BE2C (cell line): ENCODE measurements at regions not wholly inside any gene's neighbourhood (a gene's known extent, or its start where the extent isn't known, plus 50 kb on each side); places are given as distances from the start of the nearest gene placed in this dataset.
"Not testable (repeated sequence)": the region's sequence is repeated elsewhere in the genome, so short reads cannot be mapped to it uniquely, and the experiment has no call there.

Source experiments
- DNase-seq: peaks from one replicate; pipeline ENCODE4 v3.0.0-alpha.2; 2020
- H3K27me3 ChIP-seq: fragments of 250-450 bp; sonication (Bioruptor Pico); 2 replicates; pipeline ENCODE4 v1.5.1; 2020; ENCODE audit warnings: mild to moderate bottlenecking
- H3K36me3 ChIP-seq: fragments of 250-450 bp; sonication (Bioruptor Pico); 2 replicates; pipeline ENCODE4 v1.5.1; 2020; ENCODE audit warnings: mild to moderate bottlenecking
- H3K4me1 ChIP-seq: fragments of 250-450 bp; sonication (Bioruptor Pico); 2 replicates; pipeline ENCODE4 v1.5.1; 2020
- H3K4me3 ChIP-seq: 2 replicates; pipeline ENCODE4 v1.5.1; 2011; ENCODE audit warnings: low read depth, low read length
- H3K9me3 ChIP-seq: fragments of 250-450 bp; sonication (Bioruptor Pico); 2 replicates; pipeline ENCODE4 v1.5.1; 2020
- TF ChIP-seq, protein P1 (sequence below): IDR thresholded peaks from 2 replicates; pipeline ENCODE4 v1.5.1; 2012; ENCODE audit warnings: mild to moderate bottlenecking, low read depth, low read length

- Histone ChIP-seq H3K4me3 (no peak overlapping the region), H3K27me3 (no peaks in the 10 kb centered on the region), H3K4me1 (no peaks in the 10 kb centered on the region), H3K9me3 (no peaks in the 10 kb centered on the region), H3K36me3 (no peaks in the 10 kb centered on the region)
- no peak for DNase-seq
- TF ChIP-seq, protein P1, sequence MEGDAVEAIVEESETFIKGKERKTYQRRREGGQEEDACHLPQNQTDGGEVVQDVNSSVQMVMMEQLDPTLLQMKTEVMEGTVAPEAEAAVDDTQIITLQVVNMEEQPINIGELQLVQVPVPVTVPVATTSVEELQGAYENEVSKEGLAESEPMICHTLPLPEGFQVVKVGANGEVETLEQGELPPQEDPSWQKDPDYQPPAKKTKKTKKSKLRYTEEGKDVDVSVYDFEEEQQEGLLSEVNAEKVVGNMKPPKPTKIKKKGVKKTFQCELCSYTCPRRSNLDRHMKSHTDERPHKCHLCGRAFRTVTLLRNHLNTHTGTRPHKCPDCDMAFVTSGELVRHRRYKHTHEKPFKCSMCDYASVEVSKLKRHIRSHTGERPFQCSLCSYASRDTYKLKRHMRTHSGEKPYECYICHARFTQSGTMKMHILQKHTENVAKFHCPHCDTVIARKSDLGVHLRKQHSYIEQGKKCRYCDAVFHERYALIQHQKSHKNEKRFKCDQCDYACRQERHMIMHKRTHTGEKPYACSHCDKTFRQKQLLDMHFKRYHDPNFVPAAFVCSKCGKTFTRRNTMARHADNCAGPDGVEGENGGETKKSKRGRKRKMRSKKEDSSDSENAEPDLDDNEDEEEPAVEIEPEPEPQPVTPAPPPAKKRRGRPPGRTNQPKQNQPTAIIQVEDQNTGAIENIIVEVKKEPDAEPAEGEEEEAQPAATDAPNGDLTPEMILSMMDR, result no peak
Observed at GRCh38 chr11:38835966-38836365, 2237.9 kb upstream of the RAG2 start.

DNA sequence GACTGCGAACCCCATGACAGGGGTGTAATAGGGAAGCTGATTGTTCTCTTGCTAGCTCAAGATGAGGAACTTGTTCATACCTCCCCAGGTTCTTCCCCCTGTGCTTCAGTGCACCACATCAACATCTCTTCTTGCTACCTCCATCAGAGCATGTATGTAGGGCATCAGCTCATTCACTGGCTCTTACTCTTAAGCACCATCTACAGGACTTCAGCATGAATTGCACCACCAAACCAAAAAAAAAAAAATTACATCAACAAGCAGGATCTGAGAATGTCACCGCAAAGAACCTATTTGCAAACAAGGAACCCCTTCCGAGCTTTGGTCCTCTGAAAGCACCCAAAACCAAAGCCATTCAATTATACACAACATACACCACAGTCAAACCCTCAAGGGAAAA lies 2226.5 kb upstream of the RAG2 start:
- Histone ChIP-seq H3K9me3 (no peaks in the 10 kb centered on the region), H3K36me3 (no peaks in the 10 kb centered on the region), H3K4me3 (no peak overlapping the region), H3K4me1 (no peaks in the 10 kb centered on the region), H3K27me3 (no peaks in the 10 kb centered on the region)
- no peak for DNase-seq
- TF ChIP-seq, protein P1, result peak; percentile 46

- not testable (repeated sequence) for H3K4me1 ChIP-seq, H3K9me3 ChIP-seq, H3K4me3 ChIP-seq, H3K36me3 ChIP-seq, H3K27me3 ChIP-seq, DNase-seq
Observed at GRCh38 chr11:38821786-38822185, 2223.8 kb upstream of the RAG2 start.

GRCh38 chr11:38819981-38820380 lies 2221.9 kb upstream of the RAG2 start:
- Histone ChIP-seq H3K4me3 (no peak overlapping the region), H3K4me1 (no peaks in the 10 kb centered on the region), H3K9me3 (no peaks in the 10 kb centered on the region), H3K27me3 (no peaks in the 10 kb centered on the region), H3K36me3 (no peaks in the 10 kb centered on the region)
- DNase-seq, result no peak
- TF ChIP-seq, protein P1, result no peak

- no peaks in the 10 kb centered on the region for H3K27me3 ChIP-seq
- DNase-seq, result no peak
- H3K36me3 ChIP-seq, result no peaks in the 10 kb centered on the region
- H3K4me1 ChIP-seq, result no peaks in the 10 kb centered on the region
- H3K4me3 ChIP-seq, result no peak overlapping the region
- H3K9me3 ChIP-seq, result no peaks in the 10 kb centered on the region
- TF ChIP-seq, protein P1, result no peak
Observed at GRCh38 chr11:38818720-38819119, 2220.7 kb upstream of the RAG2 start.

DNA sequence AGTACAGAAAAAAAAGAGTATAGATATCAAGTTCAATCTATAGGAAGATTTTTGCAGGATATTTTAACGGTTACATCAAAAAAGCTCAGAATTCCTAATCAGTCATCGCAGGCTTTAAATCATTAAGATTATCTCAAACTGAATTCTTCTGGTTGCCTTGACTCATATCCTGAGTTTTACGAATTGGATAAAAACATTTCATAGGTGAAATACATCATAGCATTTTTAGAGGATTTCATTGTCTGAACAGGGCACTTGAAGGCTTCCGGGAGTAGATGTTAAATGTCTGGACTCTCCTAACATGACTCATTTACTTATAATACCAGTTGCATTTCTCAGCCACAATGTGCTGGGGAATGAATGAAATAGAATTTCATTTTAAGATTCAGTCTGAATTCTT lies 2216.6 kb upstream of the RAG2 start:
- no peak for DNase-seq
- Histone ChIP-seq H3K4me1 (no peaks in the 10 kb centered on the region), H3K9me3 (no peaks in the 10 kb centered on the region), H3K4me3 (no peak overlapping the region), H3K27me3 (no peaks in the 10 kb centered on the region), H3K36me3 (no peaks in the 10 kb centered on the region)
- TF ChIP-seq, protein P1, result no peak

- Histone ChIP-seq H3K36me3 (no peaks in the 10 kb centered on the region), H3K27me3 (no peaks in the 10 kb centered on the region), H3K4me3 (no peak overlapping the region), H3K4me1 (no peaks in the 10 kb centered on the region), H3K9me3 (no peaks in the 10 kb centered on the region)
- no peak for DNase-seq
- TF ChIP-seq, protein P1, result no peak
Observed at GRCh38 chr11:38809521-38809920, 2211.5 kb upstream of the RAG2 start.
